DOHH2 (cell line): ENCODE measurements at regions not wholly inside any gene's neighbourhood (a gene's known extent, or its start where the extent isn't known, plus 50 kb on each side); places are given as distances from the start of the nearest gene placed in this dataset.

Source experiments
- H3F3A ChIP-seq: fragments of 200-600 bp; sonication (generic), shearing (Covaris generic); 2 replicates; pipeline ENCODE4 v1.6.0; 2016; ENCODE audit warnings: antibody characterized with exemption, mild to moderate bottlenecking; ENCODE audit not compliant: control insufficient read depth, insufficient read depth
- H3K27ac ChIP-seq: fragments of 200-600 bp; sonication (generic); 2 replicates; pipeline ENCODE4 v1.5.1; 2014; ENCODE audit warnings: low read depth, mild to moderate bottlenecking, low read length, moderate library complexity
- H3K27me3 ChIP-seq: fragments of 200-600 bp; sonication (generic); 2 replicates; pipeline ENCODE4 v1.6.1; 2014; ENCODE audit warnings: mild to moderate bottlenecking, low read length, mixed read lengths; ENCODE audit not compliant: control insufficient read depth
- H3K36me3 ChIP-seq: fragments of 200-600 bp; sonication (generic); 2 replicates; pipeline ENCODE4 v1.6.1; 2014; ENCODE audit warnings: mild to moderate bottlenecking, low read length, moderate library complexity, mixed read lengths; ENCODE audit not compliant: control insufficient read depth
- H3K4me1 ChIP-seq: fragments of 200-600 bp; sonication (generic); 2 replicates; pipeline ENCODE4 v1.6.1; 2014; ENCODE audit warnings: mild to moderate bottlenecking, low read length, mixed read lengths; ENCODE audit not compliant: control insufficient read depth
- H3K4me2 ChIP-seq: fragments of 200-600 bp; sonication (generic); 2 replicates; pipeline ENCODE4 v1.6.0; 2014; ENCODE audit warnings: mild to moderate bottlenecking, low read length, moderate library complexity
- H3K4me3 ChIP-seq: fragments of 200-600 bp; sonication (generic); 2 replicates; pipeline ENCODE4 v1.5.1; 2014; ENCODE audit warnings: mild to moderate bottlenecking, low read length, mixed read lengths
- H3K79me2 ChIP-seq: fragments of 200-600 bp; sonication (generic); 2 replicates; pipeline ENCODE4 v1.6.1; 2014; ENCODE audit warnings: mild to moderate bottlenecking, low read length, mixed read lengths; ENCODE audit not compliant: control insufficient read depth
- H3K9me2 ChIP-seq: fragments of 200-600 bp; sonication (generic); replicated peaks from 2 replicates; pipeline ENCODE4 v1.6.1; 2014; ENCODE audit warnings: mild to moderate bottlenecking, low read length, mixed read lengths; ENCODE audit not compliant: control insufficient read depth
- H3K9me3 ChIP-seq: fragments of 200-600 bp; sonication (generic); 2 replicates; pipeline ENCODE4 v1.6.1; 2014; ENCODE audit warnings: antibody characterized with exemption, low read length, mixed read lengths; ENCODE audit not compliant: control insufficient read depth, insufficient read depth
- H4K20me1 ChIP-seq: fragments of 200-600 bp; sonication (generic); 2 replicates; pipeline ENCODE4 v1.6.0; 2014; ENCODE audit warnings: low read depth, mild to moderate bottlenecking, antibody characterized with exemption, low read length, moderate library complexity; ENCODE audit not compliant: control insufficient read depth, insufficient read depth
- EZH2phosphoT487 ChIP-seq: fragments of 200-600 bp; sonication (generic); IDR thresholded peaks from 2 replicates; pipeline ENCODE4 v1.6.1; 2017; ENCODE audit warnings: borderline replicate concordance, mild to moderate bottlenecking, antibody characterized with exemption, low read length, moderate library complexity, mixed read lengths
- TF ChIP-seq, protein P1 (sequence below): fragments of 200-600 bp; sonication (generic); IDR thresholded peaks from one replicate; pipeline ENCODE4 v1.5.1; 2014; ENCODE audit warnings: antibody characterized with exemption, mild to moderate bottlenecking, low read depth, low read length; ENCODE audit not compliant: poor library complexity, severe bottlenecking

GRCh38 chr2:145023334-145023934 lies 503.5 kb upstream of the ZEB2 start:
- Histone ChIP-seq H3K9me2 (no peaks in the 10 kb centered on the region), H3K4me2 (peak overlapping the region; percentile 32; the same call in 1 of the 2 replicates), H3K9me3 (peaks cover 3% of the 10 kb centered on the region; the same call in 1 of the 2 replicates), H3F3A (no peaks in the 10 kb centered on the region), H3K4me3 (no peak overlapping the region), H3K4me1 (peaks cover 15% of the 10 kb centered on the region), H3K79me2 (no peaks in the 10 kb centered on the region), H4K20me1 (no peaks in the 10 kb centered on the region), H3K36me3 (no peaks in the 10 kb centered on the region), H3K27ac (no peak overlapping the region), H3K27me3 (no peaks in the 10 kb centered on the region)
- TF ChIP-seq EZH2phosphoT487 = no peak
- TF ChIP-seq, protein P1, sequence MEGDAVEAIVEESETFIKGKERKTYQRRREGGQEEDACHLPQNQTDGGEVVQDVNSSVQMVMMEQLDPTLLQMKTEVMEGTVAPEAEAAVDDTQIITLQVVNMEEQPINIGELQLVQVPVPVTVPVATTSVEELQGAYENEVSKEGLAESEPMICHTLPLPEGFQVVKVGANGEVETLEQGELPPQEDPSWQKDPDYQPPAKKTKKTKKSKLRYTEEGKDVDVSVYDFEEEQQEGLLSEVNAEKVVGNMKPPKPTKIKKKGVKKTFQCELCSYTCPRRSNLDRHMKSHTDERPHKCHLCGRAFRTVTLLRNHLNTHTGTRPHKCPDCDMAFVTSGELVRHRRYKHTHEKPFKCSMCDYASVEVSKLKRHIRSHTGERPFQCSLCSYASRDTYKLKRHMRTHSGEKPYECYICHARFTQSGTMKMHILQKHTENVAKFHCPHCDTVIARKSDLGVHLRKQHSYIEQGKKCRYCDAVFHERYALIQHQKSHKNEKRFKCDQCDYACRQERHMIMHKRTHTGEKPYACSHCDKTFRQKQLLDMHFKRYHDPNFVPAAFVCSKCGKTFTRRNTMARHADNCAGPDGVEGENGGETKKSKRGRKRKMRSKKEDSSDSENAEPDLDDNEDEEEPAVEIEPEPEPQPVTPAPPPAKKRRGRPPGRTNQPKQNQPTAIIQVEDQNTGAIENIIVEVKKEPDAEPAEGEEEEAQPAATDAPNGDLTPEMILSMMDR = no peak

DNA sequence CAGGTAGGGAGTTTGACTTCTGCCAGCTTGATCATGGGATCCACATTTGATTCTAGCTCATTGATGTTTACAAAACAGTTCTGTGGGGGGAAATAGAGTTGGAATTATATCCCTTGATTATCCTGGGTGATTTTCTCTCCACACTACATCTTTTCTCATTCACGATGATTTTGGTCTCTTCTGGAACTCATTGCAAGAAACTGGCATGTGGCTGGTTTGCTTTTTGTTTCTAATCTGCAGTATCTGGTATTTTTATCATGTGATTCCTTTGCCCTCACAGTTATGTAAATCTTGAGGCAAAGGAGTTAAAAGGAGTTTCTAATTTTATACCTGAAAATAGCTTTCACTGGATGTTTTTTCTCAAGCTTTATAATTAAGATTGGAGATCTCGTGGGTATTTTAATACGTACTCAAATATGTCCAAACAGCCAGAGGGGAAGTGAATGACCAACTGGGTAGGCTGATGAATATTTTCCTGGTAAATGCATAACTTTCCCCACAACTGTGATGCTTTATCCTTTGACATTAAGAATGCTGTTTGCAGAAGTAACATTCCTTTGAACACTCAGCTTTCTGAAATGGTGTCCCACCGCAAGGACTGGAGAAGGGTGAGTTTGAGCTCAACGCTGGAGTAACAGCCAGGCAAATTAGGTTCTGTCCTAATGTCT lies 502.9 kb upstream of the ZEB2 start:
- no peaks in the 10 kb centered on the region for H3K79me2 ChIP-seq
- H3F3A ChIP-seq = no peaks in the 10 kb centered on the region
- peaks cover 15% of the 10 kb centered on the region for H3K4me1 ChIP-seq
- peaks cover 3% of the 10 kb centered on the region; the same call in 1 of the 2 replicates for H3K9me3 ChIP-seq
- H4K20me1 ChIP-seq = no peaks in the 10 kb centered on the region
- TF ChIP-seq, protein P1 = no peak
- no peak for TF ChIP-seq EZH2phosphoT487
- H3K4me2 ChIP-seq = peak overlapping the region; percentile 32
- no peaks in the 10 kb centered on the region for H3K27me3 ChIP-seq
- H3K36me3 ChIP-seq = no peaks in the 10 kb centered on the region
- no peak overlapping the region for H3K27ac ChIP-seq
- peak overlapping the region; percentile 29; the same call in 1 of the 2 replicates for H3K4me3 ChIP-seq
- no peaks in the 10 kb centered on the region for H3K9me2 ChIP-seq

DNA sequence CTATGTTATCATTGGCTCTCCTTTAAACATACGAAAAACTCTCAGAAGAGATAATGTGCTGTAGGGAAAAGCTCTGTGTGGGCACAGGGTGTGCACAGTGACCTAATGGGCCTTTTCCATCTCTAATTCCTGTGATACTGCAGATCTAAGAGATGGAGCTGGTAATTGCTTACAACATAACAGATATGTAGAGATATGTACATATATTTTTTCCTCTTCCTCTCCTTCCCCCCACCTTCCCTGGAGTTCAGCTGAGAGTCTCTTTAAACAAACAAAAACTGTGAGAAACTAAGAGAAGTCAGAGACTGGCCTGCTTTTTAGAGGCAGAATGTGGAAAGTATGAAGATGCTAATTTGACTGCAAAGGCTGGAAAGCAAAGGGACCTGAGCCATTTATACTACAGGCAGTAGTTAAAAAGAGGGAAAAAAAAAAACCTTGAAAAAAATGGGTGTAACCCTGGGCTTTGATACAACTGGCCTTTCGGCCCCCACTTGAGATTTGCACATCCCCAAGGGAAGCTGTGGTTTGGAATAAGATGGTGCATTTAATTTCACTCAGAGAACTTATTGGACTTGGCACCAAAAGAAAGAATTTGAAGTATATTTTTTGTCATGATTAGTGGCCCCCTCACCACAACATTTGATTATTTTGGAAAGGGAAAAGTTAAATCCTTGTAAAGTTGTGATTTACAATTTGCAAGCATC lies 502.2 kb upstream of the ZEB2 start:
- Histone ChIP-seq H3K4me3 (0 out of 2 replicates have a peak overlapping the region, but pooled peaks have one; percentile 29), H3K4me2 (no peak overlapping the region), H3K4me1 (peaks cover 15% of the 10 kb centered on the region), H3F3A (no peaks in the 10 kb centered on the region), H4K20me1 (no peaks in the 10 kb centered on the region), H3K79me2 (no peaks in the 10 kb centered on the region), H3K27ac (no peak overlapping the region), H3K27me3 (no peaks in the 10 kb centered on the region), H3K36me3 (no peaks in the 10 kb centered on the region), H3K9me3 (peaks cover 6% of the 10 kb centered on the region; the same call in 1 of the 2 replicates), H3K9me2 (no peaks in the 10 kb centered on the region)
- TF ChIP-seq EZH2phosphoT487 = no peak
- TF ChIP-seq, protein P1 = no peak
